ENCODE measurements at regions not wholly inside any gene's neighbourhood (a gene's known extent, or its start where the extent isn't known, plus 50 kb on each side); places are given as distances from the start of the nearest gene placed in this dataset.
"Not testable (repeated sequence)": the region's sequence is repeated elsewhere in the genome, so short reads cannot be mapped to it uniquely, and the experiment has no call there.

DNA sequence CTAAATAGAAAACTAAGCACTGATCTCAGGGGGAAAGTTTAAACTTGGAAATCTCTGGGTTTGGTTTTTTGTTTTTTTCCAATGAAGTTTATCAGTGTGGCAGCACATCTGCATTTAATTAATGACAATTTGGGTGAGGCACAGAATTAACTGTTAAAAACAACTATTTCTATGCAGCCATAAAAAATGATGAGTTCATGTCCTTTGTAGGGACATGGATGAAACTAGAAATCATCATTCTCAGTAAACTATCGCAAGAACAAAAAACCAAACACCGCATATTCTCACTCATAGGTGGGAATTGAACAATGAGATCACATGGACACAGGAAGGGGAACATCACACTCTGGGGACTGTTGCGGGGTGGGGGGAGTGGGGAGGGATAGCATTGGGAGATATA, 98.0 kb downstream of the DAD1 start:
- TF ChIP-seq, protein P1, sequence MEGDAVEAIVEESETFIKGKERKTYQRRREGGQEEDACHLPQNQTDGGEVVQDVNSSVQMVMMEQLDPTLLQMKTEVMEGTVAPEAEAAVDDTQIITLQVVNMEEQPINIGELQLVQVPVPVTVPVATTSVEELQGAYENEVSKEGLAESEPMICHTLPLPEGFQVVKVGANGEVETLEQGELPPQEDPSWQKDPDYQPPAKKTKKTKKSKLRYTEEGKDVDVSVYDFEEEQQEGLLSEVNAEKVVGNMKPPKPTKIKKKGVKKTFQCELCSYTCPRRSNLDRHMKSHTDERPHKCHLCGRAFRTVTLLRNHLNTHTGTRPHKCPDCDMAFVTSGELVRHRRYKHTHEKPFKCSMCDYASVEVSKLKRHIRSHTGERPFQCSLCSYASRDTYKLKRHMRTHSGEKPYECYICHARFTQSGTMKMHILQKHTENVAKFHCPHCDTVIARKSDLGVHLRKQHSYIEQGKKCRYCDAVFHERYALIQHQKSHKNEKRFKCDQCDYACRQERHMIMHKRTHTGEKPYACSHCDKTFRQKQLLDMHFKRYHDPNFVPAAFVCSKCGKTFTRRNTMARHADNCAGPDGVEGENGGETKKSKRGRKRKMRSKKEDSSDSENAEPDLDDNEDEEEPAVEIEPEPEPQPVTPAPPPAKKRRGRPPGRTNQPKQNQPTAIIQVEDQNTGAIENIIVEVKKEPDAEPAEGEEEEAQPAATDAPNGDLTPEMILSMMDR (IDR thresholded peaks at IDR 0.05) = not testable (repeated sequence)
- not testable (repeated sequence) for TF ChIP-seq POLR2A, POLR2AphosphoS5 (IDR thresholded peaks at IDR 0.05)
